Omental fat pad (tissue), 3 donors: ENCODE measurements at regions not wholly inside any gene's neighbourhood (a gene's known extent, or its start where the extent isn't known, plus 50 kb on each side); places are given as distances from the start of the nearest gene placed in this dataset.

Source experiments
- ATAC-seq: fragments of 150-250 bp; one replicate; pipeline ENCODE4 v1.9.1; 2016; ENCODE audit warnings: mild to moderate bottlenecking, moderate library complexity; ENCODE audit not compliant: low FRiP score
- DNase-seq: peaks from one replicate; pipeline ENCODE4 v3.0.0-alpha.2; 2019; ENCODE audit warnings: low spot score
- CTCF ChIP-seq, 3 donors: fragments of 450-650 bp; IDR thresholded peaks; one replicate each; pipeline ENCODE4 v1.5.1; 2016 to 2017; ENCODE audit warnings: antibody characterized with exemption in 3 of 3, mild to moderate bottlenecking in 3 of 3, moderate library complexity in 2 of 3

GRCh38 chr4:56200275-56200674, 187.0 kb downstream of the AASDH start:
- TF ChIP-seq CTCF (IDR thresholded peaks at IDR 0.05) = no peak
- ATAC-seq = no peak
- DNase-seq = no peak

- ATAC-seq = no peak
- DNase-seq = no peak
- TF ChIP-seq CTCF (IDR thresholded peaks at IDR 0.05) = no peak
Observed at GRCh38 chr4:56198265-56198664, 189.0 kb downstream of the AASDH start.

GRCh38 chr4:56197387-56197786, 189.9 kb downstream of the AASDH start:
- ATAC-seq = no peak

DNA sequence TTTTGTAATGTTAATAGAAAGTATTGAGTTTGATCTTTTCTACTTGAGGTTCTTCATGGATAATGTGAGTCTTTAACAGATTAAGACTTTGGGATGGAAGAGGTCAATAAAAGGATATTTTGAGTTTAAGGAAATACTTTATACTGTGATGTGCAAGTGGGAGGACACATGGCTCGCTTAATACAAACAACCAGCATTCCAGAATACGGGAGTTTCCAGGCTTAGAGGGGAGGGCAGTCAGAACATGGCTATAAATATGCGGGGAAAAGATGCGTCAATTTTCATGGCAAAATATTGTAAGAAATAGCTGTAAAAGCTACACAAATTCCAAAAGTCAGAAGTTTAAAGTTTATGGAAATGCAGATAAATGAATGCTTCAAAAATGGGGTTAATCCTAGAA, 192.3 kb downstream of the AASDH start:
- no peak for DNase-seq
- no peak for ATAC-seq
- TF ChIP-seq CTCF (IDR thresholded peaks at IDR 0.05) = no peak

More at GRCh38 chr4:56197387-56197786, 189.9 kb downstream of the AASDH start:
- no peak for TF ChIP-seq CTCF (IDR thresholded peaks at IDR 0.05)
- DNase-seq = no peak

DNA sequence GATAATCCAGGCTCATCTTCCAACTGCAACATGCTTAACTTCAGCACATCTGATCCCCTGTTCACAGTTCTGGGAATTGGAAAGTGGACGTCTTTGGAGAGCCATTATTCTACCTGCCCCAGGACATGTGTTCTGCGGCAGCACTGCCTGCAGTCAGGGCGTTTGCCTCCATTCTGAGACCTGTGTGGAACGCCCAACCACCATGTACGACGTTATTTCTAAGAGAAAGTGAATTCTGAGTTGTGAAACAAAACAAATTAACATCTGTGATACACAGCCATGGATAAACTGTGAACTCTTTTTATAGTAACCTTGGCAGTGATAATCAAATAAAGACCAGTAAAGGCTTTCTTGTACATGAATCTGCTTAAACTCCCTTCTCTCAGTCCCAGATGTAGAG, 195.8 kb downstream of the AASDH start:
- ATAC-seq (no peak), DNase-seq (no peak)
- no peak for TF ChIP-seq CTCF (IDR thresholded peaks at IDR 0.05)

- no peak for ATAC-seq
Observed at GRCh38 chr4:56187688-56188087, 199.6 kb downstream of the AASDH start.

More at GRCh38 chr4:56187688-56188087, 199.6 kb downstream of the AASDH start:
- no peak for DNase-seq
- no peak for TF ChIP-seq CTCF (IDR thresholded peaks at IDR 0.05)
